Neuronal stem cell (in vitro differentiated cells): ENCODE measurements at regions not wholly inside any gene's neighbourhood (a gene's known extent, or its start where the extent isn't known, plus 50 kb on each side); places are given as distances from the start of the nearest gene placed in this dataset.

Experiments
- DNase-seq: peaks from one replicate; pipeline ENCODE4 v3.0.0-alpha.2; 2013; ENCODE audit warnings: low spot score
- H2AFZ ChIP-seq: one replicate; pipeline ENCODE4 v1.6.1; 2013; ENCODE audit warnings: mild to moderate bottlenecking, low read length, inconsistent platforms
- H2AK5ac ChIP-seq: 2 replicates; pipeline ENCODE4 v1.6.1; 2013; ENCODE audit warnings: low read depth, mild to moderate bottlenecking, inconsistent platforms, low read length, moderate library complexity, mixed read lengths
- H2BK120ac ChIP-seq: 2 replicates; pipeline ENCODE4 v1.6.1; 2013; ENCODE audit warnings: low read depth, mild to moderate bottlenecking, inconsistent platforms, low read length, moderate library complexity, mixed read lengths
- H2BK12ac ChIP-seq: one replicate; pipeline ENCODE4 v1.6.1; 2013; ENCODE audit warnings: low read length, inconsistent platforms
- H2BK15ac ChIP-seq: 2 replicates; pipeline ENCODE4 v1.6.1; 2013; ENCODE audit warnings: mild to moderate bottlenecking, low read length, inconsistent platforms, mixed read lengths
- H2BK5ac ChIP-seq: one replicate; pipeline ENCODE4 v1.6.1; 2013; ENCODE audit warnings: inconsistent platforms, mild to moderate bottlenecking, low read length, moderate library complexity
- H3K14ac ChIP-seq: one replicate; pipeline ENCODE4 v1.6.1; 2013; ENCODE audit warnings: low read length, inconsistent platforms
- H3K18ac ChIP-seq: 2 replicates; pipeline ENCODE4 v1.6.1; 2013; ENCODE audit warnings: low read length, inconsistent platforms
- H3K23ac ChIP-seq: 2 replicates; pipeline ENCODE4 v1.6.1; 2013; ENCODE audit warnings: low read depth, mild to moderate bottlenecking, mixed read lengths, low read length, inconsistent platforms; ENCODE audit not compliant: poor library complexity
- H3K27ac ChIP-seq: replicated peaks from 3 replicates; pipeline ENCODE4 v1.5.1; 2013; ENCODE audit warnings: low read length, inconsistent platforms
- H3K27me3 ChIP-seq, 3 experiments: 2 replicates each; pipeline ENCODE4 v1.6.1; 2013; ENCODE audit warnings: low read length in 3 of 3, mild to moderate bottlenecking in 2 of 3, inconsistent platforms in 1 of 3, low read depth in 1 of 3, mixed read lengths in 1 of 3, moderate library complexity in 1 of 3; ENCODE audit not compliant: control insufficient read depth in 3 of 3, insufficient read depth in 3 of 3
- H3K36me3 ChIP-seq, 2 donors: replicated peaks in 1 of 2; 2 replicates each; pipeline ENCODE4 v1.6.1; 2013; ENCODE audit warnings: low read length in 2 of 2; ENCODE audit not compliant: control insufficient read depth in 2 of 2, insufficient read depth in 2 of 2
- H3K4ac ChIP-seq: 2 replicates; pipeline ENCODE4 v1.6.1; 2013; ENCODE audit warnings: inconsistent platforms, mild to moderate bottlenecking, low read length, moderate library complexity
- H3K4me1 ChIP-seq, 2 donors: 1 replicate in 1 of 2; 2 replicates in 1 of 2; pipeline ENCODE4 v1.6.1; 2013; ENCODE audit warnings: low read length in 2 of 2, low read depth in 1 of 2; ENCODE audit not compliant: control insufficient read depth in 2 of 2, insufficient read depth in 1 of 2
- H3K4me2 ChIP-seq: one replicate; pipeline ENCODE4 v1.6.1; 2013; ENCODE audit warnings: mild to moderate bottlenecking, low read length, inconsistent platforms; ENCODE audit not compliant: insufficient read depth, poor library complexity, severe bottlenecking
- H3K4me3 ChIP-seq, 2 donors: 2 replicates each; pipeline ENCODE4 v1.5.1; 2013; ENCODE audit warnings: low read length in 2 of 2, mild to moderate bottlenecking in 2 of 2, inconsistent platforms in 1 of 2, moderate library complexity in 1 of 2
- H3K79me1 ChIP-seq: one replicate; pipeline ENCODE4 v1.6.1; 2013; ENCODE audit warnings: low read depth, mild to moderate bottlenecking, inconsistent platforms, low read length, moderate library complexity
- H3K9ac ChIP-seq: one replicate; pipeline ENCODE4 v1.6.1; 2013; ENCODE audit warnings: mild to moderate bottlenecking, low read depth, low read length, inconsistent platforms; ENCODE audit not compliant: poor library complexity
- H3K9me3 ChIP-seq, 2 donors: replicated peaks in 1 of 2; 2 replicates each; pipeline versions ENCODE3 to v1.6.1; 2013; ENCODE audit warnings: low read length in 2 of 2, mild to moderate bottlenecking in 2 of 2, inconsistent platforms in 1 of 2, low read depth in 1 of 2, mixed read lengths in 1 of 2, moderate library complexity in 1 of 2; ENCODE audit not compliant: control insufficient read depth in 2 of 2, insufficient read depth in 1 of 2
- H4K8ac ChIP-seq: one replicate; pipeline ENCODE4 v1.6.1; 2013; ENCODE audit warnings: low read depth, mild to moderate bottlenecking, inconsistent platforms, low read length, moderate library complexity
- H4K91ac ChIP-seq: one replicate; pipeline ENCODE4 v1.6.1; 2013; ENCODE audit warnings: low read length, low read depth, mild to moderate bottlenecking, inconsistent platforms; ENCODE audit not compliant: poor library complexity
- WGBS, 2 donors: extraction: QIAGEN DNeasy Blood & Tissue Kit; methylation state at CpG; one replicate each; pipeline ENCODE4 v1.1.7; 2013; ENCODE audit warnings: missing lambda C conversion rate in 2 of 2, mixed read lengths in 1 of 2; ENCODE audit not compliant: insufficient read length in 2 of 2, insufficient replicate concordance in 1 of 2; ENCODE audit errors: extremely low coverage in 2 of 2; 5-methylcytosine and 5-hydroxymethylcytosine counted together

- no peak overlapping the region for H3K23ac ChIP-seq
- DNase-seq = no peak
- H3K9me3 ChIP-seq = no peaks in the 10 kb centered on the region
- no peak overlapping the region for H3K14ac ChIP-seq
- H3K4ac ChIP-seq = no peak overlapping the region
- no peak overlapping the region for H3K4me2 ChIP-seq
- H2BK5ac ChIP-seq = no peak overlapping the region
- no peak overlapping the region for H3K9ac ChIP-seq
- no peak overlapping the region for H2AK5ac ChIP-seq
- no peaks in the 10 kb centered on the region for H3K36me3 ChIP-seq
- H3K27me3 ChIP-seq = no peaks in the 10 kb centered on the region
- no CpG with 5 or more reads among the region's 3 CpGs for WGBS, 2 donors
- H2AFZ ChIP-seq = no peak overlapping the region
- H2BK15ac ChIP-seq = no peak overlapping the region
- H4K8ac ChIP-seq = no peak overlapping the region
- H2BK12ac ChIP-seq = no peak overlapping the region
- H3K18ac ChIP-seq = no peak overlapping the region
- H3K27ac ChIP-seq = no peak overlapping the region
- H2BK120ac ChIP-seq = no peak overlapping the region
- no peak overlapping the region for H3K4me3 ChIP-seq
- H3K79me1 ChIP-seq = no peaks in the 10 kb centered on the region
- H4K91ac ChIP-seq = no peak overlapping the region
- no peaks in the 10 kb centered on the region for H3K4me1 ChIP-seq
Measured at GRCh38 chr14:83825843-83826242, 1704.1 kb upstream of the FLRT2 start.

- Histone ChIP-seq H3K4me2 (no peak overlapping the region), H2BK12ac (no peak overlapping the region), H3K9ac (no peak overlapping the region), H2BK120ac (no peak overlapping the region), H4K8ac (no peak overlapping the region), H3K4me3 (no peak overlapping the region), H3K27ac (no peak overlapping the region), H2AK5ac (no peak overlapping the region), H3K79me1 (no peaks in the 10 kb centered on the region), H2BK15ac (no peak overlapping the region), H3K14ac (no peak overlapping the region), H3K36me3 (no peaks in the 10 kb centered on the region), H3K27me3 (no peaks in the 10 kb centered on the region), H2BK5ac (no peak overlapping the region), H3K4ac (no peak overlapping the region), H3K9me3 (no peaks in the 10 kb centered on the region), H4K91ac (no peak overlapping the region), H2AFZ (no peak overlapping the region), H3K23ac (no peak overlapping the region), H3K18ac (no peak overlapping the region), H3K4me1 (no peaks in the 10 kb centered on the region)
- WGBS, 2 donors = no CpG with 5 or more reads among the region's 6 CpGs
- no peak for DNase-seq
Measured at GRCh38 chr14:83826838-83827237, 1703.1 kb upstream of the FLRT2 start.

GRCh38 chr14:83827383-83827782 lies 1702.6 kb upstream of the FLRT2 start:
- H3K4me3 ChIP-seq = no peak overlapping the region
- no peaks in the 10 kb centered on the region for H3K79me1 ChIP-seq
- H3K27me3 ChIP-seq = no peaks in the 10 kb centered on the region
- WGBS, 2 donors = no CpG with 5 or more reads among the region's 3 CpGs
- H4K91ac ChIP-seq = no peak overlapping the region
- no peak overlapping the region for H2BK12ac ChIP-seq
- H3K9ac ChIP-seq = no peak overlapping the region
- H2AK5ac ChIP-seq = no peak overlapping the region
- no peak overlapping the region for H3K4ac ChIP-seq
- H3K27ac ChIP-seq = no peak overlapping the region
- H4K8ac ChIP-seq = no peak overlapping the region
- H3K9me3 ChIP-seq = no peaks in the 10 kb centered on the region
- no peak overlapping the region for H2BK5ac ChIP-seq
- no peak for DNase-seq
- no peak overlapping the region for H3K23ac ChIP-seq
- H3K18ac ChIP-seq = no peak overlapping the region
- no peak overlapping the region for H3K4me2 ChIP-seq
- H2AFZ ChIP-seq = no peak overlapping the region
- H3K36me3 ChIP-seq = no peaks in the 10 kb centered on the region
- no peak overlapping the region for H3K14ac ChIP-seq
- no peak overlapping the region for H2BK120ac ChIP-seq
- no peak overlapping the region for H2BK15ac ChIP-seq
- no peaks in the 10 kb centered on the region for H3K4me1 ChIP-seq

GRCh38 chr14:83828406-83828805 lies 1701.5 kb upstream of the FLRT2 start:
- no peak overlapping the region for H2BK120ac ChIP-seq
- no peak overlapping the region for H2BK5ac ChIP-seq
- H4K91ac ChIP-seq = no peak overlapping the region
- no peak overlapping the region for H2AK5ac ChIP-seq
- no peak for DNase-seq
- H3K23ac ChIP-seq = no peak overlapping the region
- no peaks in the 10 kb centered on the region for H3K79me1 ChIP-seq
- H2AFZ ChIP-seq = no peak overlapping the region
- no peak overlapping the region for H2BK15ac ChIP-seq
- H3K18ac ChIP-seq = no peak overlapping the region
- H3K27ac ChIP-seq = no peak overlapping the region
- H2BK12ac ChIP-seq = no peak overlapping the region
- H4K8ac ChIP-seq = no peak overlapping the region
- WGBS, 2 donors = no CpG with 5 or more reads among the region's 2 CpGs
- H3K4me1 ChIP-seq = no peaks in the 10 kb centered on the region
- H3K9ac ChIP-seq = no peak overlapping the region
- H3K4ac ChIP-seq = no peak overlapping the region
- no peak overlapping the region for H3K4me3 ChIP-seq
- H3K36me3 ChIP-seq = no peaks in the 10 kb centered on the region
- H3K14ac ChIP-seq = no peak overlapping the region
- no peaks in the 10 kb centered on the region for H3K27me3 ChIP-seq
- no peaks in the 10 kb centered on the region for H3K9me3 ChIP-seq
- H3K4me2 ChIP-seq = no peak overlapping the region
